SK-N-SH (cell line): ENCODE measurements at regions not wholly inside any gene's neighbourhood (a gene's known extent, or its start where the extent isn't known, plus 50 kb on each side); places are given as distances from the start of the nearest gene placed in this dataset.

ENCODE experiments used
- FOSL2 ChIP-seq: IDR thresholded peaks from 2 replicates; pipeline ENCODE4 v1.4.0; 2012; ENCODE audit warnings: low read depth, mild to moderate bottlenecking, moderate library complexity, borderline replicate concordance
- RFX5 ChIP-seq: IDR thresholded peaks from 2 replicates; pipeline ENCODE4 v1.6.1; 2012; ENCODE audit warnings: mild to moderate bottlenecking, improper control_type of control experiment, low read length
- YY1 ChIP-seq: IDR thresholded peaks from 2 replicates; pipeline ENCODE4 v1.4.0; 2012; ENCODE audit warnings: low read depth, mild to moderate bottlenecking
- TF ChIP-seq, protein P1 (sequence below): fragments of 200-600 bp; sonication (generic); IDR thresholded peaks from 2 replicates; pipeline ENCODE4 v1.6.1; 2017; ENCODE audit warnings: antibody characterized with exemption, mild to moderate bottlenecking, moderate library complexity
- TF ChIP-seq, protein P2 (sequence below): fragments of 150-350 bp; IDR thresholded peaks from 2 replicates; pipeline ENCODE4 v1.6.1; 2017; ENCODE audit warnings: antibody characterized with exemption, low read length, low read depth, borderline replicate concordance

GRCh38 chr19:29111576-29111975 is 101.4 kb downstream of the UQCRFS1 start:
- TF ChIP-seq YY1 (no peak), RFX5 (no peak), FOSL2 (no peak)
- TF ChIP-seq, protein P1, sequence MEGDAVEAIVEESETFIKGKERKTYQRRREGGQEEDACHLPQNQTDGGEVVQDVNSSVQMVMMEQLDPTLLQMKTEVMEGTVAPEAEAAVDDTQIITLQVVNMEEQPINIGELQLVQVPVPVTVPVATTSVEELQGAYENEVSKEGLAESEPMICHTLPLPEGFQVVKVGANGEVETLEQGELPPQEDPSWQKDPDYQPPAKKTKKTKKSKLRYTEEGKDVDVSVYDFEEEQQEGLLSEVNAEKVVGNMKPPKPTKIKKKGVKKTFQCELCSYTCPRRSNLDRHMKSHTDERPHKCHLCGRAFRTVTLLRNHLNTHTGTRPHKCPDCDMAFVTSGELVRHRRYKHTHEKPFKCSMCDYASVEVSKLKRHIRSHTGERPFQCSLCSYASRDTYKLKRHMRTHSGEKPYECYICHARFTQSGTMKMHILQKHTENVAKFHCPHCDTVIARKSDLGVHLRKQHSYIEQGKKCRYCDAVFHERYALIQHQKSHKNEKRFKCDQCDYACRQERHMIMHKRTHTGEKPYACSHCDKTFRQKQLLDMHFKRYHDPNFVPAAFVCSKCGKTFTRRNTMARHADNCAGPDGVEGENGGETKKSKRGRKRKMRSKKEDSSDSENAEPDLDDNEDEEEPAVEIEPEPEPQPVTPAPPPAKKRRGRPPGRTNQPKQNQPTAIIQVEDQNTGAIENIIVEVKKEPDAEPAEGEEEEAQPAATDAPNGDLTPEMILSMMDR = no peak
- TF ChIP-seq, protein P2, sequence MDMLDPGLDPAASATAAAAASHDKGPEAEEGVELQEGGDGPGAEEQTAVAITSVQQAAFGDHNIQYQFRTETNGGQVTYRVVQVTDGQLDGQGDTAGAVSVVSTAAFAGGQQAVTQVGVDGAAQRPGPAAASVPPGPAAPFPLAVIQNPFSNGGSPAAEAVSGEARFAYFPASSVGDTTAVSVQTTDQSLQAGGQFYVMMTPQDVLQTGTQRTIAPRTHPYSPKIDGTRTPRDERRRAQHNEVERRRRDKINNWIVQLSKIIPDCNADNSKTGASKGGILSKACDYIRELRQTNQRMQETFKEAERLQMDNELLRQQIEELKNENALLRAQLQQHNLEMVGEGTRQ = no peak
